ENCODE measurements at regions not wholly inside any gene's neighbourhood (a gene's known extent, or its start where the extent isn't known, plus 50 kb on each side); places are given as distances from the start of the nearest gene placed in this dataset.
A peak's percentile ranks its signal among the peaks of the same experiment; 100 is the strongest.

DNA sequence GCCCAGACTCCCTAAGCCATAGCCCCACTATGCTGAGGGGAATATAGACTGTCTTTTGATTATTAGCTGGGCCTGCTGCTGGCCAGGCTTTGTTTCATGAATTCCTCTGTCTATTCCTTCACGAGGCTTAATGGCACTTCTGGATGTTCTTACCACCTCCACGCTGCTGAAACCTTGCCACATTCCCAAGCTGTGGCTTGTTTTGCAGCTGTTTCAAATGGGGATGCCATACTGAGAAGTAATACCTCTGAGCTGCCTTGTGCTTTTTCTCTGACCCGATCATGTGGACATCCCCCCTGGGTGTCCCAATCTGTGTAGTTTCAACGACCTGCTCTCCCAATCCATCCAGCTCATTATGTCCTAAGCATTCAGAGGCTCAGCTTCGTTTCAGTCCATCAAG is 114.1 kb downstream of the ICOS start:
- no peak for DNase-seq

DNA sequence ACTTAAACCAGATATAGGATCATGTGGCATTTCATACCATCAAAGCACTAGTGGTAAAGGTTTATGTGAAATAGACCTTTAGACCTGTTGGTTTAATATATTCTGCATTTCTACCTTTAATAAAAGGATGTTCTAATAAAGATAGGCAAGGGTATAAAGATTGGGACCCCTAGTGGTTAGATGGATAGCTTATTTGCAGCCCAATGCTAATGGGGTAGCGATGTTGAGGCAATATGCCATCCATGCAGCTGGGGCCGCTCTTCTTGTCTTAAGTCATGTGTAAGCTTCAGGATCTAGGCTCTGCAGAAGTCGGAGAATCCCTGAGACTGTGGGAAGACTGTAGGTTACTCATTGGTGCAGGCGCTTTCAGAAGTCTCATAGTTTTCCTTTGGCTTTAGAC is 114.9 kb downstream of the ICOS start:
- DNase-seq = no peak

DNA sequence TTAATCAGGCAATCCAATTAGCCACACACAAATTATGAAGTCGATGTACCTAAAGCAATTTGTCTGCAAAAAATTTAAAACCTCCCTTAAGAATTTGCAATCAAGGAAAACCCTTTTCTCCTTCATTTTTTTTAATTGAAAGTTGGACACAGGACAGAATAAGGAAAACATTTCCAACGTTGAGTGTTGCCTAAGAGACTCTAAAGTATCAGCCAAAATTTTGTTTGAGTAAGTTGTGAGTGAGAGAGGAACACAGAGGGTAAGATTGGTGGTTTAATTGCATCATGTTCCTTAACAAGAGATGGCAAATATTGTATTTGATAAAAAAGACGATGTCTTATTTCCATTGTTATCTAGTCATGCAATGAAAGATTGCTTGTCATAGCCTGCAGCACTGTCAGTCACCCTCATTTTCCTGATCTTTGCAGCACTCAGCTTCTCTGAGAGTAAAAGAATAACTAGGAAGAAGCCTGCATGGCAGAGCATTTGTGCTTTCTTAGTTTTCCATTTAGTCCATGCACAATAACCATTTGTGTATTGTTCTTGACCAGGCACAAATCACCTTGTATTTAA is 115.5 kb downstream of the ICOS start:
- no peak for DNase-seq

DNA sequence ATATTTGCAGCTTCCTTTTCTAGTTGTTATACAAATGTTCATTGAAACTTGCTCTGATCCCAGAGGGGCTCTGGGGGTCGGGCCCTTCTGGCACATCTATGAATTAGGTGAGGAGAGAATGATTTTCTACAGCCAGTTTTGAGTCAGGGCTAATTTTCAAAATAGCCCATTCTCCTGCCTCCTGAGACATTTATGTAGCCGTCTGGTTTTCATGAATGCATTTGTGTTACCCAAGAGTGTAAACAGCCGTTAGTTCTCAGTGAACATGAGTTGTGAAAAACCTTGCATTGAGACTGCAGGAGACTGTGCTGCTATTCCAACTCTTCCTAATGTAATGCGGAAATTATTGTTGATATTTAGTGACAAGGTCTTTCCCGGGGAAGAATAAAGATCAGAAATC is 122.5 kb downstream of the ICOS start:
- DNase-seq = no peak

DNA sequence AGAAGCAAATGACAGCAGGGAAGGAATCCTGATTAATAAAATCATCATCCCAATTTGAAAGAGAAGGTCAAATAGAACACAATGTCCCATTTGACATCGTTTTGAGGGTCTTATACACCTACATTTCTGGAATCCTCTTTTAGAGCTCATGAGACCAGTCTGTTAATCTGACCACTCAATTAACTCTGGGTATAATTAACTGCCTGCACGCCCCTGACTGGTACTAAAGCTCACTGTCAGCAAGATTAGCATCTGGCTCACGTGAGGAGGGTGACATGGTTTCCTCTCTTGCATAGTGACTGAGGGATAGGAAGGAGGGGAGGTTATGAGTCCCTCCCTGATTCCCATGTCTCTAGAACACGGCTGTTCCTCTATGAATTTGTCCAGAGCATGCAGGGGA is 124.3 kb downstream of the ICOS start:
- no peak for DNase-seq

DNA sequence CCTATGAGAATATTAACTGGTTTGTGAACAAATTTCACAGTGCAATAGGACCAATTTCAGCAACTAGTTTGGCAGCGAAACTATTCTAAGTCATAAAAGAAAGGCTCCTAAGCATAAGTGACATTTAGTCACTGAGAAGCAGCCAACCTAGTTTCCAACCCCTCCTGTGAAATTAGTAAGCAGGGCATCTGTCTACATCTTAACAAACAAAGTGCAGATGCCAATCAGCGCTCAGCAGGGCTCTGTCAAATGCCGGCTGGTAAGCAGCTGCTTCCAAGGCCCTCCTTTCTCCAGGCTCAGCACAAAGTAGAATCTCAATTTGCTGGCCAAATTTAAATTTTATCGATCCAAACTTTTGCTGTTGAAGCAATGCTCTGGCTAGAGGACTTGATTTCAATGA is 124.7 kb downstream of the ICOS start:
- no peak for DNase-seq

DNA sequence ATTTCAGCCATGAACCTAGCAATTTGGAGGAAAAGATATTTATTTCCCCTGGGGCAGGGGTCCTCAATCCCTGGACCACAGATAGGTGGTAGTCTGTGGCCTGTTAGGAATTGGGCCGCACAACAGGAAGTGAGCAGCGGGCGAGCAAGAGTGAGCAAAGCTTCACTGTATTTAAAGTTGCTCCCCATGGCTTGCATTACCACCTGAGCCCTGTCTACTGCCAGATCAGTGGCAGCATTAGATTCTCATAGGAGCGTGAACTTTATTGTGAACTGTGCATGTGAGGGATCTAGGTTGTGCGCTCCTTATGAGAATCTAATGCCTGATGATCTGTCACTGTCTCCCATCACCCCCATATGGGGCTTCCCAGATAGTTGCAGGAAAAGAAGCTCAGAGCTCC is 127.6 kb downstream of the ICOS start:
- no peak for DNase-seq

DNA sequence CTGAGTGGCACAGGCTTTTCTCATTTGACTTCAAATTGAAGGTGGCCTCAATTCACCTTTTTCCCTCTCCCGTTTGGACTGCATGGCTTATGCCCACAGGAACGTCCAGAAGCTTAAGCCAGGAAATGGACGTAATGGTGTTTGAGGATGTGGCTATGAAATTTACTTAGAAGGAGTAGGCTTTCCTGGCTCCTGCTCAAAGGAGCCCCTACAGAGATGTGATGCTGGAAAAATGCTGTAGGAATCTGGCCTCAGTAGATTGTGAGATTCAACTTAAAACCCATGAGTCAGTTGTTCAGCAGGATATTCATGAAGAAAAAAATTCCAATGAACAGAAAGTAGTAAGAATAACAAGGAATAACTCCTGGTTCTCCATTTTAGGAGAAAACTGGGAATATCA is 129.0 kb downstream of the ICOS start:
- no peak for DNase-seq

DNA sequence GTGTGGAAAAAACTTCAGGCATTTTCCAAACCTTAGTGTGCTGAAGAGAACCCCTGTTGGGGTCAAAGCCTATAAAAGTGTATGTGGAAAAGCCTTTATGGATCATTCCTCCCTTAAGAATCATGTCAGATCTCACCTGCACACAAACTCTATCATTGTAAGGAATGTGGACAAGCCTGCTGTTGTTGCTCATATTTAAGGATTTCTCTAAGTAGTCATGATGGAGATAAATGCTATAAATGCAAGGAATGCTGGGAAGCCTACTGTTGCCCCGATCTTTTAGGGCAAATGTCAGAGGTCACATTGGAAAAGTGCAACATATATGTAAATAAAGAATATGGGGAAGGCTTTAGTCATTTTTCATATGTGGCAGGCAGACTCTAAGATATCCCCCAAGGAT is 129.5 kb downstream of the ICOS start:
- DNase-seq = no peak

DNA sequence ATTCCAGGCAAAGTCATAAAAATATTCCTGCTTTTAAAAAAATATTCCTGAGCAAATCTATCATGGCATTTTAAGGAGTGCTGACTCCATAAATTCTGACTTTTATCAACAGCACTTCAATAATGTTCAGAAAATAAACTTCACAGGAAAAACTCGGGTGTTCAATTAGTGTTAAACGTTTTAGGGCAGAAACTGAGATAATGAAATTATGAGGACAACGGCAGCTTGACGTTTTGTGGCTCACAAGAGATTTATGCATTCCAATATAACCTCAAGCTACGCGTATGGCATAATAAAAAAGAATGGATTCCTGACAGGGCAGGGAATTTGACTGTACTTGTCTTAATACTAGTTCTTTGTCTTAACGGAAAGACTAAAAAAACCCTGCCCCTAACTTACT is 133.2 kb downstream of the ICOS start:
- DNase-seq = no peak

DNA sequence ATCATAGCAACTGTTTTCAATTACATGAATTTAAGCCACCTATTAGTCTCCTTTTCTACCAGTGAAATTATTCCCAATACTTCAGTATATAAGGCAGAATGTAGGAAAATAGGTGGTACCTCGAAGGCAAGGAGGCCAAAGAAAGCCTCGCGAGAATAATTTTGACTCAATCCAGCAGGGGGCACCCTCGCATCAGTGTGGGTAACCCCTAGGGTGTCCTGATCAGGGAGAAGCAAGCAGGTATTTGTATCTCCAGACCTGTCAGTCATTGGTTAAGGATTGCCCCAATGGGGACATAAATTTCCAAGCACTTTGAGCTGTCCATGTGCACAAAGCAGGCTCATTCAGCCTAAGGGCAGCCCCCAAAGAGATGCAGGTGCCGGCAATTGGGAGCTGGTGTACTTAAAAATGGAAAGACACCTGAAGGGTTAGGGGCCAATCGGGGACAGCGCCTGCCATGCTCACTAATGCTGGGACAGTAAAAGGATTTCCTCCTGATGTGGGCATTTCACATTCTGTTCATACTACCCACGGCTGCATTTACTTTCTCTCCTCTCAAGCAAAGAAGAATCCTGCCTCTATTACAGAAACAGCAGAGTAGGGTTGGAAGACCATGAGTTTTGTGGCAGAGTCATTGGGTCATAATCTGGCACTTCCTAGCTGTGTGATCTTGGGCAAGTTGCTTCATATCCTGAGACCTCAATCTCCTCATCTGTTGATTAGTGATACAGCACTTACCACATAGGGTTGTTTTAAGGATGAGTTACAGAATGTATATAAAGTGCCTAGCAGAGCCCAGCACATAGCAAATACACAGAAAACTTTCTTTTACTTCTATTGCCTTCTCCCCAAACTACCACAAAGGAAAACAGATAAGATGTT is 136.1 kb downstream of the ICOS start:
- DNase-seq = peak in 1 of 2 experiments; percentile 43

DNA sequence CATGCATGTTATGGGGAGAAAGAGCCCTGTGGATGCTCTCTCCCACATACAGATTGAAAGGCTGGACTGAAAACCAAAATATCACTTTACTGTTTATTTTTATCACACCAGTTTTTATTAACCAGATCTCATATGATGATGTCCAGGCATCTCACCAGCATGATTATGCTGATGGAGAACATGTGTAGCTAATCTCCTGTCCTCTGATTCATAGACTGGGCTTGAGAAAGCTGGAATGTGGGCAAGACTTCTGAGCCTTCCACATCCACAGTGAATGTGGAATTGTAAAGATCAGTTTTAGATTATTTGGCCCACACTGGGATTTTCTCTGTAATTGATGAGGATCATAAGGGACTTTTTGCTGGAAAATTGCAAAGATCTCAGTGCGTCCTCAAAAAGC is 137.9 kb downstream of the ICOS start:
- no peak for DNase-seq

DNA sequence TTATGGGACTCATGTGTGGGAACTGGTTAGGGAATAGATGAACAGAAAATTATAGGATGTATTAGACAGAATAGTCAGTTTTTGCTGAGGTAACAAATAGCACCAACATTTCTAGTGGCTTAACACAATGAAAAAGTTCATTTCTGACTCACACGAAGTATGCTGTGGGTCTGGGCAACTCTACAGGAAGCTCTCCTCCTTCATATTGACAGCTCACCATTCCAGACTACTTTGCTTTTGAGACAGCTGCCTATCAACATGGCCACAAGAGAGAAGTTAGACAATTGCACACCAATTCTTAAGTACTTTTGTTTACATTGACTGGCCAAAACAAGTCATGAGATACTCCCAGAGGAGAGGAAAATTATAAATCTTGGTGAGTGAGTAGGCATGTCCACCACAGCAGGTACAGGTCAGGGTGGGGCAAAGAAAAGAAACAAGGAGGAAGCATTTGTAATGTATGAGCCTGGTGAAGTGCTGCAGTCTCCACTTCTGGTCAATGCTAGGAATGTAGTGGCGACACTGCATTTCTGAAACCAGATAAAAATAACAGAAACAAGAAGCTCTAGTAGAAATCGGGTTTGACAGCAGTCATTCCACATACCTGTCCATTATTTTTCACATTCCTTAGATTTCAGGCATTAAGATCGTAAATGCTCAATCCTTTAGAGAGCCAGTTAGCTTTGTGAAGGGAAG is 141.6 kb downstream of the ICOS start:
- no peak for DNase-seq

DNA sequence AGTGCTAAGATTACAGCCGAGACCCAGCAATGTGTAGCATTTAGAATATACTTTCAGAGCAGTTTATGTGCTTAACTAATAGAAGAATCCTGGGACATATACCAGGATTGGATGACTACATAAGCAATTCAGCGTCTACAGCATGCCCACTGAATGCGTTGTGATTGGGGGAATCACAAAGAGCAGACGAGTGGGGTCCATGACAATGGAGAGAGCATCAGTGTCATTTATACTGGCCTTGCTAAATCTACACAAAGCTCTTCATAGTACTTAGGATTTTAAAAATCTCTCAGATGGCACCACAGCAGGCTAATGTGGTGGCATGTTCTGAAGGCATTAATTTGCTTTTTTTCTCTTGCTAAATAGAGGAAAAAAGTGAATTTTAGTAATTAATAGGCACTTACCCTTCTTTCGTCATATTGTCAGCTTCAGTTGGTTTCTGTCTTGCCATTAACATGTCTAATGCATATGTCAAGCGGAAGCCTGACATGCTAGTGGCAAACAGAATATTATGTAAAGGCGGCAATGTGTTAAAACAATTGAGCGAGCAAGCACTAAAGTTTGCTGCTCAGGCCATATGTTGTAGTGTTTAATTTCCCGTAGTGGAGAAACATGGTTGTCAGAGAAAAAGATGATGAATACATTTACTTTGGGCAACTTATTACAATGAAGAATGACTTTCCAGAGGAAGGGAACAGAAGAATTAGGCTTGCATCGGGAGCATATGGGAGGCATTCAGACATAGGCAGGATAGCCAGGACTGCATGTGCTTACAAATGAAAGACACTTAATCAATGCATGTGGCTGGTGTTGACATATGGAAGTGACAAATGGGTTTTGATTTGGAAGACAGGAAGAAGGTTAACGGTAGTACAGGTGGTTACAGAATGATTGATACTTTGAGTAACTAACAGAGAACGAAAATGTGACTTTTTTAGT is 145.2 kb downstream of the ICOS start:
- no peak for DNase-seq

DNA sequence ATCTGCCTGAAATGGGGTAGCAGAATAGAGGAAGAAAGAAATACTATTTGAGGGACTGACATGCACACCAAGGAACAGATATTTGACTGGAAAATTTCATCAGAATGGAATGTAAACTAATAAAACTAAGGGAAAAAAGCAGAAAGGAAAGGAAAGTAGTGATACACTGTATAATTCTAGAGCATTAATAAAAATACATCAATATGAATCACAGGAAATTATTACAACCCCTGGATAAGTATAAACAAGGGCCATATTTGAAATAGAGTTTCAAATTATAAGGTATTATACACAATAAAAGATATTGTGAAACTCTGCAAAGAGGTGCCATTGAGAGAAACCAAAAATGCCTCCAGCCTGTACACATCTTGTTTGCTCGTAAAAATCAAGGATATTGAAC is 149.6 kb downstream of the ICOS start:
- no peak for DNase-seq

DNA sequence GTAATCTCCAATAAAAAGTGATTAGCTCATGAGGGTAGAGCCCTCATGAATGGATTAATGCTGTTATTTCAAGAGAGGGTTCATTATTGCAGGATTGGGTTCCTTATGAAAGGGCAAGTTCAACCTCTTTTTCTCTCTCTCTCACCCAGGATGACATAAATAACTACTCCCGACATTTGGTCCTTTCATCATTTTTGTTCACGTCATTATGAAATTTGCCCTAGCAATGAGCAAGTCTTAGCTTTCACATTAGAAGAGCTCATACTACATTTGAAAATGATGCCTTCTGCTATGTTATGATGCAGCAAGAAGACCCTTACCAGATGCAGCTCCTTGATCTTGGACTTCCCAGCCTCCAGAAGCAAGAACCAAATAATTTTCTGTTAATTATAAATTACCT is 152.5 kb downstream of the ICOS start:
- DNase-seq = no peak

DNA sequence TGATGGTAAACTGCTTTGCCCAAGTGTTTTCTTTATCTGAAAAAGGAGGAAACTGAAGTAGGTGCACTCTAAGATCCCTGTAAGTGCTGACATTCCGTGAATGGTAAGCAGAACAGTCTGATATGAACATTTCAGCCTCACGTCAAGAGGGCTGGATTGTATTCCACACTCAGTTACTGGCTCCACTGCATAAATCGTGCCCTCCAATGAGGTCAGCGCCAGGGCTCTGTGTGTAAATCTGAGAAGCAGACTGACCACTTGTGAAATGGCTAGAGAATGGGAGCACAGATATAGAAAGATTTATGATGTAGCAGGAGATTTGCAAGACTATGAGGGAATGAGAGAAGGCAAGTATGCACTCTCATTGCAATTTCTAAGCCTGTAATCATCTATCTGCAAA is 153.0 kb downstream of the ICOS start:
- DNase-seq = no peak

DNA sequence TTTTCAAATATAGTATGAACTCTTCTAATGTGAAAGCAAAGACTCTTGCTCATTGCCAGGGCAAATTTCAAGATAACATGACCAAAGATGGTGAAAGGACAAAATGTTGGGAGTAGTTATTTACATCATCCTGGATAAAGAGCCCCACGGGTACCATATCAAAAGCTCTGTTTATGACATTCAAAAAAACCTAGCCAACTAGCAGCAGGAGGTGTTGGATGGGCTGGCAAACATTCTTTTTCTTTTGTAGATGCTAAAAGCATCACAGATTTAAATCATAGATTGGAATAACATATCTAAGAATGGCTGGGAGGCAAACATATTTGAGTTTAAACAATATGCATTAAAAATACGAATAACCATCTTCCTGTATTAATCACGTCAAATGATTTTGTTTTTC is 153.5 kb downstream of the ICOS start:
- DNase-seq = peak in 1 of 2 experiments; percentile 44

DNA sequence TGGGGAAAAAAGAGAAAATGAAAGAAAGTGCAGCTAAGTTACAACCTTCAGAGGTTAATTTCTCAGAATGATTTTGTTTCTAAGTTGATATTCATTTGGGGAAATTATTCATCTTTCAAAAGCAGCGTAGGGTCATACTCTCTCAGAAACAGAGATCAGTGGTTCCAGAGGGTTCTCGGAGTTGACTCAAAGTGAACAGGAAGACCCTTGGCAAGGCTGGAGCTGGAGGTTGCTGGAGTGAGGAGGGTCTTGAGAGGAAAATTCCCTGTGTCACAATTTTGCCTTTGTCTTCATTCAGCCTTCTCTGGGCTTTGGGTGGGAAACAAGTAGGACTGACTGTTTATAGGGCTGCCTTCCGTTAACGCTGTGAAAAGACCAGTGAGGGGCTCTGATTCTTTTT is 168.2 kb downstream of the ICOS start:
- no peak for DNase-seq

DNA sequence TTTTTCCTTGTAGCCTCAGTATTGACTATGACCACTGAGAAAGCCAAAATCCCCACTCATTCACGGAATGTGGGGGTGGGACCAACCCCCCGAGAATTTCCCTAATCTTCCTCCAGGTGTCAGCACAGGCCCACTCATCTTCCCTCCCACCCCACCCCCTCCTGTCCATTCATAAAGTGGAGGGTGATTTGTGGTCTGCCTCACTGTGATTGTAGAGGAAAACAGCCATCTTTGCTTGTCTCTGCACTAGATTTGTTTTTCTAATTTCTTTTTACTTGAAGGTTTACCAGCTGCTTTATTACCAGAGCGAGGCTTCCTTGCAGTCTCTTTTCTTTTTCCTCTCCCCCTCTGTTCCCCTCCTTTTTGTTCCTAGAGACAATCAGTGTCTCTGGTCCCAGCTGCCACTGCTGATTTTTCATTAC is 171.8 kb downstream of the ICOS start:
- peak in 1 of 2 experiments; percentile 20 for DNase-seq

DNA sequence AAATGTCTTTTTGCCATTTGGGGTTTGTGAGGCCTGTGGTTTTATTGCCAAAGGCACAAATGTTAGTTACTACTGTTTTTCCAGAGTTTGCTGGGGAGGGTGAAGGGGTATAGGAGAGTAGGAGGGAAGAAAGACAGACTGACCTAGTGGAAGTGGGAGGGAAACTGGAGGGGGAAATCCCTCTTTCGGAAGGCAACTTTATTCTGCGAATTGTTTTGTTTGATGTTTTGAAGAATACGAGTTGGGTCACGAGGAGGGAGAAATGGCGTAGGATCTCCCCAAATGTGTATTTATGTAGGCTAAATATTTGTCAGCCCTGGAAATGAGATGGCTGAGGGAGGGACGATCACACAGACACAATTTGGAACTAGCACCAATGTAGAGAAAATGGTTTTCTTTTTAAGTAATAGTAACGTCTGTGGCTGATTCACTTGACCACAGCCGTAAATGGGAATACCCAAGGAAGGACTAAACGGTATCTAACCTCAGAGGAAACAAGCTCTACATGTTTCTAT is 172.3 kb downstream of the ICOS start:
- DNase-seq = no peak

DNA sequence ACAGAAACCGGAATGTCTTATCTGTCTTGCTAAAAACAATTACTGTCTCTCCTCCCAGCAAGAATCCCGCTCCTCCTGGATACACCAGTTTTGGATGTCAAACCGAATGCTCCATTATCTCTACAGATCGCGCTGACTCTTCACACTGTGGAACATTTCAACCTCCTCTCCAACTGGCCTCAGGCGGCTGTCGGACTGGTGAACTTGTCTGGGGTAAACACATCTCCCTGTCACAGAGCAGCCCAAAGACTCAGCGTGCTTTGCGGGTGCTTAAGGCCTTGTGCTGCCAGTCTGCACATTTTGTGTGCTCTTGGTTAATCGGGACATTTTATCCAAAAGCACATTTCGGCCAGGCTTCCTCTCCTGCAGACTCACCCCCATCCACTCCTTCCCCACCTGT is 173.1 kb downstream of the ICOS start:
- no peak for DNase-seq

DNA sequence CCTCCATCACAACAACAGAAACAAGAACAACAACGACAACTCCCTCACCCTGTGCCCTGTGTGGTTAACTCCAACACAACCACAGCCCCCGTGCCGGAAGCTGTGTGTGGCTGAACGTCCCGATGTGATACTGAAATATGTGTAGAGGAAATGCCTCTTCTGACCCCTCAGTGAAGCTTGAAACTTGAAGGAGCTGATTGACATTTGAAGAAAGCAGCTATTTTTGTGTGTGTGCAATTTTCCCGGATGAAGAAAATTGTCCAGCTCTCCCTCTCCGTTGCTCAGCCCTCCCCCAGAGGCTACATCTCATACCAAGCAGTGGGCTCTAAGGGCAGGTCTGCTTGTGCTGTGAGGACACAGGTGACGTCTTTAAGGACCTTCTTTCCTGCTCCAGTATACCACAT is 173.8 kb downstream of the ICOS start:
- DNase-seq = no peak
